ENCODE measurements at regions not wholly inside any gene's neighbourhood (a gene's known extent, or its start where the extent isn't known, plus 50 kb on each side); places are given as distances from the start of the nearest gene placed in this dataset.

DNA sequence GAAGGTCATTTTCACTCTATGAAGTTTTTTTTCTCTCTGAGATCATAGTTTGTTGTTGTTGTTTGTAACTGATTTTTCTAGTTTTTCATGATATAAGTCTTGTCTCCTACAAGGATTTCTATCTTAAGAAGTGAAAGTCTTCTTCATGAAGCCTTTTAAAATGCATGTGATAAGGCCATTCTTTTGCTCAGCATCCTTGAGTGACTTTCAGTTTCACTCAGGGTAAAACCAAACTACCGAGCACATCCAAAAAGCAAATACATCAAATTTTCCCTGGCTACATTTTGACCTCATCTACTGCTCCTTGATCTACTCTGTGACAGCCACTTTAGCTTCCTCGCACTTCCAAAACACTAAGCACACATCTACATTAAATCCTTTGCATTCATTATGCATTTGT, 580.7 kb downstream of the KCTD8 start:
- TF ChIP-seq, protein P1, sequence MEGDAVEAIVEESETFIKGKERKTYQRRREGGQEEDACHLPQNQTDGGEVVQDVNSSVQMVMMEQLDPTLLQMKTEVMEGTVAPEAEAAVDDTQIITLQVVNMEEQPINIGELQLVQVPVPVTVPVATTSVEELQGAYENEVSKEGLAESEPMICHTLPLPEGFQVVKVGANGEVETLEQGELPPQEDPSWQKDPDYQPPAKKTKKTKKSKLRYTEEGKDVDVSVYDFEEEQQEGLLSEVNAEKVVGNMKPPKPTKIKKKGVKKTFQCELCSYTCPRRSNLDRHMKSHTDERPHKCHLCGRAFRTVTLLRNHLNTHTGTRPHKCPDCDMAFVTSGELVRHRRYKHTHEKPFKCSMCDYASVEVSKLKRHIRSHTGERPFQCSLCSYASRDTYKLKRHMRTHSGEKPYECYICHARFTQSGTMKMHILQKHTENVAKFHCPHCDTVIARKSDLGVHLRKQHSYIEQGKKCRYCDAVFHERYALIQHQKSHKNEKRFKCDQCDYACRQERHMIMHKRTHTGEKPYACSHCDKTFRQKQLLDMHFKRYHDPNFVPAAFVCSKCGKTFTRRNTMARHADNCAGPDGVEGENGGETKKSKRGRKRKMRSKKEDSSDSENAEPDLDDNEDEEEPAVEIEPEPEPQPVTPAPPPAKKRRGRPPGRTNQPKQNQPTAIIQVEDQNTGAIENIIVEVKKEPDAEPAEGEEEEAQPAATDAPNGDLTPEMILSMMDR (IDR thresholded peaks at IDR 0.05): no peak
- DNase-seq (ENCODE audit: low spot score) (no peak), ATAC-seq (ENCODE audit: insufficient number of reproducible peaks, low FRiP score, low read depth) (no peak)
- Histone ChIP-seq H3K9me3 (no peaks in the 10 kb centered on the region), H3K4me1 (ENCODE audit: control insufficient read depth in 1 of 2, low read depth in 2 of 2) (no peaks in the 10 kb centered on the region), H3K36me3 (no peaks in the 10 kb centered on the region), H3K27ac (no peak overlapping the region), H3K27me3 (replicated peaks; ENCODE audit: insufficient read depth) (no peaks in the 10 kb centered on the region), H3K4me3 (no peak overlapping the region)

DNA sequence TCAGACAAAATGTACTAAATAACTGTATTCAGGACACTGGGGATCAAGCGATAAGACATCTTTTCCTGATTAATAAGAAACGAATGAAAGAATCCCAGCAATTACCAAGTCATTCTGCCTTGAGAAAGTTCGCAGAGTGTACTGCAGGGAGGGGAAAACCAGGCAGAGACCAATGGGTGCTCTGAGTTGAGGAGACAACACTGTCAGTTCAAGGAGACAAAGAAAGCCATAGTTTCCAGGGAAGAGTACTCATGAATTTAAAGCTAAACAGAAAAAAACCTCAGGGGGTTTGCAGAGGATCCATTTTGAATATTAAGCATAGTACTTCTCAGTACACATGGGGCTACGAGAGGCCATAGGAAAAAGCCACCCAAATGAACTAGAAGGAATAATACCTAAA, 573.0 kb downstream of the KCTD8 start:
- H3K4me1 ChIP-seq (ENCODE audit: control insufficient read depth in 1 of 2, low read depth in 2 of 2): no peaks in the 10 kb centered on the region
- TF ChIP-seq, protein P1 (IDR thresholded peaks at IDR 0.05): no peak
- no peak overlapping the region for H3K27ac ChIP-seq
- H3K27me3 ChIP-seq (replicated peaks; ENCODE audit: insufficient read depth): no peaks in the 10 kb centered on the region
- no peak for DNase-seq (ENCODE audit: low spot score)
- no peak for ATAC-seq (ENCODE audit: insufficient number of reproducible peaks, low FRiP score, low read depth)
- H3K9me3 ChIP-seq: no peaks in the 10 kb centered on the region
- H3K4me3 ChIP-seq: no peak overlapping the region
- no peaks in the 10 kb centered on the region for H3K36me3 ChIP-seq

DNA sequence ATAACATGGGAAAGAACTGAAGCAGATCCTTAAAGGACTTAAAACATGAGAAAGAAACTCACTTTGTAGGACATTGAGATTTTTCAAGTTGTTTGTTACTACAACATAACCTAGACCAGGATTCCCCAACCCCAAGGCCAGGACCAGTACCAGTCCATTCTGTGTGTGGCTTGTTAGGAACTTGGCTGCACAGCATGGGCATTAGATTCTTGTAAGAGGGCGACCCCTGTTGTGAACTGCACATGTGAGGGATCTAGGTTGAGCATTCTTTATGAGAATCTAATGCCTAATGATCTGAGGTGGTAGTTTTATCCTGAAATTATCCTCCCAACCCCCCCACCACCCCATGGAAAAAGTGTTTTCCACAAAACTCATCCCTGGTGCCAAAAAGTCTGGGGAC, 566.1 kb downstream of the KCTD8 start:
- Histone ChIP-seq H3K27ac (no peak overlapping the region), H3K36me3 (no peaks in the 10 kb centered on the region), H3K27me3 (replicated peaks; ENCODE audit: insufficient read depth) (no peaks in the 10 kb centered on the region), H3K9me3 (no peaks in the 10 kb centered on the region), H3K4me3 (no peak overlapping the region), H3K4me1 (ENCODE audit: control insufficient read depth in 1 of 2, low read depth in 2 of 2) (no peaks in the 10 kb centered on the region)
- TF ChIP-seq, protein P1 (IDR thresholded peaks at IDR 0.05): no peak
- DNase-seq (ENCODE audit: low spot score): no peak
- ATAC-seq (ENCODE audit: insufficient number of reproducible peaks, low FRiP score, low read depth): no peak

DNA sequence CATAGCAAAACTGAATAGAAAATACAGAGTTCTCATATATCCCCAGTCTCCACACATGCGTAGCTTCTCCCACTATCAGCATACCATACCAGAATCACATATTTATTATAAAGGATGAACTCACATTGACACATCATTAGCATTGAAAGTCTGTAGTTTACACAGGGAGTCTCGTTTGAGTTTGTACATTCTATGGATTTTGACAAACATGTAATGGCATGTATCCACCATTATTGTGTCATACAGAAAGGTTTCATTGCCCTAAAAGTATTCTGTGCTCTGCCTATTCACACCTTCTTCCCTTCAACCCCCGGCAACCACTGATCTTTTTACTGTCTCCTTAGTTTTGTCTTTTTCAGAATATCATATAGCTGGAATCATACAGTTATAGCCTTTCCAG, 562.4 kb downstream of the KCTD8 start:
- H3K9me3 ChIP-seq: no peaks in the 10 kb centered on the region
- no peak overlapping the region for H3K4me3 ChIP-seq
- DNase-seq (ENCODE audit: low spot score) (no peak), ATAC-seq (ENCODE audit: insufficient number of reproducible peaks, low FRiP score, low read depth) (no peak)
- H3K36me3 ChIP-seq: no peaks in the 10 kb centered on the region
- TF ChIP-seq, protein P1 (IDR thresholded peaks at IDR 0.05): no peak
- no peaks in the 10 kb centered on the region for H3K4me1 ChIP-seq (ENCODE audit: control insufficient read depth in 1 of 2, low read depth in 2 of 2)
- no peaks in the 10 kb centered on the region for H3K27me3 ChIP-seq (replicated peaks; ENCODE audit: insufficient read depth)
- H3K27ac ChIP-seq: no peak overlapping the region

DNA sequence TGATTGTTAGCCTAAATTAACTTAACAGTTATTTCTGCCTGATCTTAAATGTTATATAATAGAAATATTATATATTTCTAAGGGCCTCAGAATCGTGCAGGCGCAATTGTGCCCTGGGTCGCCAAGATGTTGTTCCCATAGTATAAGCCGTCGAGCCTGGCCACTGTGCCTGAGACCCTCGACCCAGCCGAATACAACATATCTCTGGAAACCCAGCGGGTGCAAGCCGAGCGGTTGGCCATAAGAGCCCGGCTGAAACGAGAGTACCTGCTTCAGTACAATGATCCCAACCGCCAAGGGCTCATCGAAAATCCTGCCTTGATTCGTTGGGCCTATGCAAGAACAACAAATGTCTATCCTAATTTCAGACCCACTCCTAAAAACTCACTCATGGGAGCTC, 549.8 kb downstream of the KCTD8 start:
- no peak for ATAC-seq (ENCODE audit: insufficient number of reproducible peaks, low FRiP score, low read depth)
- TF ChIP-seq, protein P1 (IDR thresholded peaks at IDR 0.05): no peak
- H3K36me3 ChIP-seq: no peaks in the 10 kb centered on the region

More for the DNA sequence above, 549.8 kb downstream of the KCTD8 start:
- Histone ChIP-seq H3K27ac (no peak overlapping the region), H3K27me3 (replicated peaks; ENCODE audit: insufficient read depth) (no peaks in the 10 kb centered on the region), H3K4me3 (no peak overlapping the region), H3K9me3 (no peaks in the 10 kb centered on the region), H3K4me1 (ENCODE audit: control insufficient read depth in 1 of 2, low read depth in 2 of 2) (no peaks in the 10 kb centered on the region)
- no peak for DNase-seq (ENCODE audit: low spot score)
